SH-SY5Y (cell line): ENCODE measurements at regions not wholly inside any gene's neighbourhood (a gene's known extent, or its start where the extent isn't known, plus 50 kb on each side); places are given as distances from the start of the nearest gene placed in this dataset.

Experiments used
- GATA2 ChIP-seq: IDR thresholded peaks from 2 replicates; pipeline ENCODE4 v1.6.1; 2011; ENCODE audit warnings: mild to moderate bottlenecking, low read depth, low read length
- GATA3 ChIP-seq: IDR thresholded peaks from 2 replicates; pipeline ENCODE4 v1.6.1; 2011; ENCODE audit warnings: low read depth, mild to moderate bottlenecking, low read length, moderate library complexity

DNA sequence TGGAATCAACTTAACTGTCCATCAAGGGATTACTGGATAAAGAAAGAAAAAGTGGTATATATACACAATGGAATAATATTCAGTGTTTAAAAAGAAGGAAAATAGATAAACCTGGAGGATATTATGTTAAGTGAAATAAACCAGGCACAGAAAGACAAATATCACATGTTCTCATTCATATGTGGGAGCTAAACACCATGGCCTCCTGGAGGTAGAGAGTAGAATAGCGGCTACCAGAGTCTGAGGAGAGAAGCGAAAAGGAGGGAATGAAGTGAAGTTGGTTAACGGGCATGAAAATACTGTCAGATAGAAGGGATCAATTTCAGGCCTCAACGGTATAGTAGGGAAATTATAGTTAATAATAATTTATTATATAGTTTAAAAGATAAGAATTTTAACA is 147.5 kb upstream of the OBI1 start:
- TF ChIP-seq GATA3 (no peak), GATA2 (no peak)
